H1 (cell line): ENCODE measurements at regions not wholly inside any gene's neighbourhood (a gene's known extent, or its start where the extent isn't known, plus 50 kb on each side); places are given as distances from the start of the nearest gene placed in this dataset.

Experiments used
- BCL11A ChIP-seq, 2 experiments: IDR thresholded peaks; one replicate each; pipeline ENCODE4 v1.6.1; 2011; ENCODE audit warnings: low read depth in 2 of 2, low read length in 2 of 2, mild to moderate bottlenecking in 2 of 2
- RFX5 ChIP-seq: IDR thresholded peaks from 2 replicates; pipeline ENCODE4 v1.6.1; 2011; ENCODE audit warnings: low read depth, low read length, improper control_type of control experiment, borderline replicate concordance
- TF ChIP-seq, protein P1 (sequence below): fragments of 300-600 bp; sonication (generic); IDR thresholded peaks from 2 replicates; pipeline ENCODE4 v1.7.1; 2012; ENCODE audit warnings: low read length, moderate library complexity, mild to moderate bottlenecking, inconsistent platforms; ENCODE audit not compliant: insufficient replicate concordance

DNA sequence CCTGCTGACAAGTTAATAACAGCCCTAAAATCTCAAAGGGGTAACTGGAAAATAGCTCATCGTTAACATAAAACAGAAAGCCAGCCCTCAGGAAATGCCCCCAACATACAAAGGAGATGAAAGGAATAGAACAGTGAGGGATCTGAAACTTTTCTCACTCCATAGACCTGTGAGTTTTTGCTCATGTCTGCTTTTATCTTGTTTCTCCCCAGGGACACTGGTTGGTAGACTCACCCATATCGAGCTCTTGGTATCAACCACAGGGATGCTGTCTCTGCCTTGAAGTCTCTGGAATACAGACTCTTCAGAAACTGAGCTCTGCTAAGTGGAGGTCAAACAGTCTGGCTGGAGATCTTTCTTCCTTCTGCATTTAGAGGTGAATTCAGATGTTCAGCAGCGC lies 77.4 kb upstream of the CAMK1G start (continued):
- TF ChIP-seq, protein P1, sequence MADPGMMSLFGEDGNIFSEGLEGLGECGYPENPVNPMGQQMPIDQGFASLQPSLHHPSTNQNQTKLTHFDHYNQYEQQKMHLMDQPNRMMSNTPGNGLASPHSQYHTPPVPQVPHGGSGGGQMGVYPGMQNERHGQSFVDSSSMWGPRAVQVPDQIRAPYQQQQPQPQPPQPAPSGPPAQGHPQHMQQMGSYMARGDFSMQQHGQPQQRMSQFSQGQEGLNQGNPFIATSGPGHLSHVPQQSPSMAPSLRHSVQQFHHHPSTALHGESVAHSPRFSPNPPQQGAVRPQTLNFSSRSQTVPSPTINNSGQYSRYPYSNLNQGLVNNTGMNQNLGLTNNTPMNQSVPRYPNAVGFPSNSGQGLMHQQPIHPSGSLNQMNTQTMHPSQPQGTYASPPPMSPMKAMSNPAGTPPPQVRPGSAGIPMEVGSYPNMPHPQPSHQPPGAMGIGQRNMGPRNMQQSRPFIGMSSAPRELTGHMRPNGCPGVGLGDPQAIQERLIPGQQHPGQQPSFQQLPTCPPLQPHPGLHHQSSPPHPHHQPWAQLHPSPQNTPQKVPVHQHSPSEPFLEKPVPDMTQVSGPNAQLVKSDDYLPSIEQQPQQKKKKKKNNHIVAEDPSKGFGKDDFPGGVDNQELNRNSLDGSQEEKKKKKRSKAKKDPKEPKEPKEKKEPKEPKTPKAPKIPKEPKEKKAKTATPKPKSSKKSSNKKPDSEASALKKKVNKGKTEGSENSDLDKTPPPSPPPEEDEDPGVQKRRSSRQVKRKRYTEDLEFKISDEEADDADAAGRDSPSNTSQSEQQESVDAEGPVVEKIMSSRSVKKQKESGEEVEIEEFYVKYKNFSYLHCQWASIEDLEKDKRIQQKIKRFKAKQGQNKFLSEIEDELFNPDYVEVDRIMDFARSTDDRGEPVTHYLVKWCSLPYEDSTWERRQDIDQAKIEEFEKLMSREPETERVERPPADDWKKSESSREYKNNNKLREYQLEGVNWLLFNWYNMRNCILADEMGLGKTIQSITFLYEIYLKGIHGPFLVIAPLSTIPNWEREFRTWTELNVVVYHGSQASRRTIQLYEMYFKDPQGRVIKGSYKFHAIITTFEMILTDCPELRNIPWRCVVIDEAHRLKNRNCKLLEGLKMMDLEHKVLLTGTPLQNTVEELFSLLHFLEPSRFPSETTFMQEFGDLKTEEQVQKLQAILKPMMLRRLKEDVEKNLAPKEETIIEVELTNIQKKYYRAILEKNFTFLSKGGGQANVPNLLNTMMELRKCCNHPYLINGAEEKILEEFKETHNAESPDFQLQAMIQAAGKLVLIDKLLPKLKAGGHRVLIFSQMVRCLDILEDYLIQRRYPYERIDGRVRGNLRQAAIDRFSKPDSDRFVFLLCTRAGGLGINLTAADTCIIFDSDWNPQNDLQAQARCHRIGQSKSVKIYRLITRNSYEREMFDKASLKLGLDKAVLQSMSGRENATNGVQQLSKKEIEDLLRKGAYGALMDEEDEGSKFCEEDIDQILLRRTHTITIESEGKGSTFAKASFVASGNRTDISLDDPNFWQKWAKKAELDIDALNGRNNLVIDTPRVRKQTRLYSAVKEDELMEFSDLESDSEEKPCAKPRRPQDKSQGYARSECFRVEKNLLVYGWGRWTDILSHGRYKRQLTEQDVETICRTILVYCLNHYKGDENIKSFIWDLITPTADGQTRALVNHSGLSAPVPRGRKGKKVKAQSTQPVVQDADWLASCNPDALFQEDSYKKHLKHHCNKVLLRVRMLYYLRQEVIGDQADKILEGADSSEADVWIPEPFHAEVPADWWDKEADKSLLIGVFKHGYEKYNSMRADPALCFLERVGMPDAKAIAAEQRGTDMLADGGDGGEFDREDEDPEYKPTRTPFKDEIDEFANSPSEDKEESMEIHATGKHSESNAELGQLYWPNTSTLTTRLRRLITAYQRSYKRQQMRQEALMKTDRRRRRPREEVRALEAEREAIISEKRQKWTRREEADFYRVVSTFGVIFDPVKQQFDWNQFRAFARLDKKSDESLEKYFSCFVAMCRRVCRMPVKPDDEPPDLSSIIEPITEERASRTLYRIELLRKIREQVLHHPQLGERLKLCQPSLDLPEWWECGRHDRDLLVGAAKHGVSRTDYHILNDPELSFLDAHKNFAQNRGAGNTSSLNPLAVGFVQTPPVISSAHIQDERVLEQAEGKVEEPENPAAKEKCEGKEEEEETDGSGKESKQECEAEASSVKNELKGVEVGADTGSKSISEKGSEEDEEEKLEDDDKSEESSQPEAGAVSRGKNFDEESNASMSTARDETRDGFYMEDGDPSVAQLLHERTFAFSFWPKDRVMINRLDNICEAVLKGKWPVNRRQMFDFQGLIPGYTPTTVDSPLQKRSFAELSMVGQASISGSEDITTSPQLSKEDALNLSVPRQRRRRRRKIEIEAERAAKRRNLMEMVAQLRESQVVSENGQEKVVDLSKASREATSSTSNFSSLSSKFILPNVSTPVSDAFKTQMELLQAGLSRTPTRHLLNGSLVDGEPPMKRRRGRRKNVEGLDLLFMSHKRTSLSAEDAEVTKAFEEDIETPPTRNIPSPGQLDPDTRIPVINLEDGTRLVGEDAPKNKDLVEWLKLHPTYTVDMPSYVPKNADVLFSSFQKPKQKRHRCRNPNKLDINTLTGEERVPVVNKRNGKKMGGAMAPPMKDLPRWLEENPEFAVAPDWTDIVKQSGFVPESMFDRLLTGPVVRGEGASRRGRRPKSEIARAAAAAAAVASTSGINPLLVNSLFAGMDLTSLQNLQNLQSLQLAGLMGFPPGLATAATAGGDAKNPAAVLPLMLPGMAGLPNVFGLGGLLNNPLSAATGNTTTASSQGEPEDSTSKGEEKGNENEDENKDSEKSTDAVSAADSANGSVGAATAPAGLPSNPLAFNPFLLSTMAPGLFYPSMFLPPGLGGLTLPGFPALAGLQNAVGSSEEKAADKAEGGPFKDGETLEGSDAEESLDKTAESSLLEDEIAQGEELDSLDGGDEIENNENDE, result no peak
- no peak for TF ChIP-seq BCL11A (IDR thresholded peaks at IDR 0.05; ENCODE audit: low read depth in 2 of 2, low read length in 2 of 2)
- TF ChIP-seq RFX5, result no peak
